Fibroblast of skin of left quadriceps (primary cell): ENCODE measurements at regions not wholly inside any gene's neighbourhood (a gene's known extent, or its start where the extent isn't known, plus 50 kb on each side); places are given as distances from the start of the nearest gene placed in this dataset.

Experiments
- DNase-seq, 2 experiments: peaks; one replicate each; pipeline ENCODE4 v3.0.0-alpha.2; 2013; ENCODE audit warnings: low read depth in 2 of 2

- no peak for DNase-seq
These were observed 631.8 kb downstream of the AJAP1 start for GRCh38 chr1:5286244-5286643.

- DNase-seq: no peak
These were observed 620.1 kb downstream of the AJAP1 start for GRCh38 chr1:5274527-5274926.

- DNase-seq: no peak
These were observed 619.0 kb downstream of the AJAP1 start for GRCh38 chr1:5273280-5274003.

GRCh38 chr1:5272325-5272724 lies 617.9 kb downstream of the AJAP1 start:
- no peak for DNase-seq

- no peak for DNase-seq
These were observed 616.9 kb downstream of the AJAP1 start for GRCh38 chr1:5271264-5271663.

GRCh38 chr1:5269901-5270300 lies 615.5 kb downstream of the AJAP1 start:
- DNase-seq: no peak

GRCh38 chr1:5267603-5268235 lies 613.3 kb downstream of the AJAP1 start:
- no peak for DNase-seq

- no peak for DNase-seq
These were observed 611.1 kb downstream of the AJAP1 start for GRCh38 chr1:5265438-5266075.

- no peak for DNase-seq
These were observed 610.1 kb downstream of the AJAP1 start for GRCh38 chr1:5264476-5264875.

- no peak for DNase-seq
These were observed 602.4 kb downstream of the AJAP1 start for GRCh38 chr1:5256793-5257192.

GRCh38 chr1:5254975-5255374 lies 600.6 kb downstream of the AJAP1 start:
- DNase-seq: no peak

GRCh38 chr1:5254131-5254725 lies 599.8 kb downstream of the AJAP1 start:
- DNase-seq: no peak

GRCh38 chr1:5253036-5253435 lies 598.6 kb downstream of the AJAP1 start:
- DNase-seq: no peak

- DNase-seq: no peak
These were observed 595.9 kb downstream of the AJAP1 start for GRCh38 chr1:5250336-5250735.

GRCh38 chr1:5245348-5245747 lies 590.9 kb downstream of the AJAP1 start:
- DNase-seq: no peak

GRCh38 chr1:5244631-5245285 lies 590.3 kb downstream of the AJAP1 start:
- no peak for DNase-seq

GRCh38 chr1:5242850-5243249 lies 588.4 kb downstream of the AJAP1 start:
- DNase-seq: no peak

- no peak for DNase-seq
These were observed 585.5 kb downstream of the AJAP1 start for GRCh38 chr1:5239911-5240310.

- no peak for DNase-seq
These were observed 584.1 kb downstream of the AJAP1 start for GRCh38 chr1:5238351-5239130.

GRCh38 chr1:5235355-5235899 lies 581.0 kb downstream of the AJAP1 start:
- no peak for DNase-seq

- DNase-seq: no peak
These were observed 578.1 kb downstream of the AJAP1 start for GRCh38 chr1:5232537-5232936.
